Adrenal gland (tissue), 9 donors: ENCODE measurements at regions not wholly inside any gene's neighbourhood (a gene's known extent, or its start where the extent isn't known, plus 50 kb on each side); places are given as distances from the start of the nearest gene placed in this dataset.

Experiments
- DNase-seq, 7 donors: peaks; one replicate each; pipeline ENCODE4 v3.0.0-alpha.2; 2019 to 2020
- H3K27ac ChIP-seq, 5 donors: fragments of 200-600 bp; sonication (generic) in 4 of 5; 1 replicate in 3 of 5; 2 replicates in 2 of 5; pipeline versions ENCODE4 v1.5.1 to v1.8.0; 2016 to 2020; ENCODE audit warnings: mild to moderate bottlenecking in 1 of 5
- H3K27me3 ChIP-seq: fragments of 200-600 bp; 2 replicates; pipeline ENCODE4 v1.8.0; 2021
- H3K36me3 ChIP-seq, 2 donors: fragments of 200-600 bp; replicated peaks in 1 of 2; 1 replicate in 1 of 2; 2 replicates in 1 of 2; pipeline versions ENCODE4 v1.5.1 to v1.8.0; 2018 to 2022
- H3K4me1 ChIP-seq, 2 donors: fragments of 200-600 bp; replicated peaks in 1 of 2; 1 replicate in 1 of 2; 2 replicates in 1 of 2; pipeline versions ENCODE4 v1.5.1 to v1.8.0; 2018 to 2021
- H3K4me3 ChIP-seq, 4 donors: fragments of 200-600 bp; sonication (generic) in 3 of 4; one replicate each; pipeline ENCODE4 v1.5.1; 2016 to 2018
- H3K9me3 ChIP-seq, 3 donors: fragments of 200-600 bp; sonication (generic) in 1 of 3; replicated peaks in 1 of 3; 1 replicate in 2 of 3; 2 replicates in 1 of 3; pipeline versions ENCODE4 v1.5.1 to v1.8.0; 2016 to 2021
- CTCF ChIP-seq, 6 experiments: fragments of 450-650 bp in 4 of 6; fragments of 200-600 bp in 2 of 6; sonication (generic) in 1 of 6; IDR thresholded peaks; 1 replicate in 5 of 6; 2 replicates in 1 of 6; pipeline versions ENCODE4 v1.5.1 to v1.8.0; 2016 to 2021; ENCODE audit warnings: antibody characterized with exemption in 6 of 6, mild to moderate bottlenecking in 2 of 6, moderate library complexity in 1 of 6
- POLR2A ChIP-seq, 2 donors: fragments of 450-650 bp; IDR thresholded peaks; one replicate each; pipeline ENCODE4 v1.6.1; 2017; ENCODE audit warnings: antibody characterized with exemption in 2 of 2, mild to moderate bottlenecking in 2 of 2, moderate library complexity in 1 of 2
- WGBS, 4 donors: extraction: QIAGEN DNeasy Blood & Tissue Kit in 2 of 4; methylation state at CpG; one replicate each; pipeline versions ENCODE4 v1.1.5 to v1.1.7; 2013 to 2017; 5-methylcytosine and 5-hydroxymethylcytosine counted together
- intact Hi-C, 2 donors: fragments of 100-400 bp; cut with DNase I; formaldehyde crosslinking; loops; one replicate each; pipeline versions ENCODE4 v1.14.1 to v1.15.0; 2022 to 2023
- donor health status: healthy with polysubstance abuse.
- donor health status: Bipolar disorder and iron deficiency.
- donor health status: DM: yes; HTN: yes; CAD: no.
- donor health status: DM: no; HTN: no; CAD: no.
- donor health status: DM: no; HTN: no; CAD: no.

GRCh38 chr20:39632757-39633156 is 670.6 kb downstream of the DHX35 start:
- intact Hi-C loops: no loop called here
- Histone ChIP-seq H3K27me3 (no peaks in the 10 kb centered on the region), H3K9me3 (no peaks in the 10 kb centered on the region), H3K36me3 (no peaks in the 10 kb centered on the region), H3K27ac (no peak overlapping the region), H3K4me1 (no peaks in the 10 kb centered on the region), H3K4me3 (no peak overlapping the region)
- DNase-seq: no peak
- TF ChIP-seq POLR2A (IDR thresholded peaks at IDR 0.05): no peak
- no peak for TF ChIP-seq CTCF (IDR thresholded peaks at IDR 0.05)

- H3K27ac ChIP-seq: no peak overlapping the region
- H3K4me3 ChIP-seq: no peak overlapping the region
- no peak for TF ChIP-seq CTCF (IDR thresholded peaks at IDR 0.05)
- TF ChIP-seq POLR2A (IDR thresholded peaks at IDR 0.05): no peak
- H3K9me3 ChIP-seq: no peaks in the 10 kb centered on the region
- intact Hi-C loops: no loop called here
- H3K27me3 ChIP-seq: no peaks in the 10 kb centered on the region
- no peaks in the 10 kb centered on the region for H3K4me1 ChIP-seq
- H3K36me3 ChIP-seq: no peaks in the 10 kb centered on the region
- no peak for DNase-seq
These were observed 670.0 kb downstream of the DHX35 start for GRCh38 chr20:39632176-39632575.

- TF ChIP-seq POLR2A (IDR thresholded peaks at IDR 0.05) (no peak), CTCF (IDR thresholded peaks at IDR 0.05) (no peak)
- no peaks in the 10 kb centered on the region for H3K9me3 ChIP-seq
- H3K36me3 ChIP-seq: no peaks in the 10 kb centered on the region
- no peak overlapping the region for H3K27ac ChIP-seq
- H3K4me3 ChIP-seq: no peak overlapping the region
- no peaks in the 10 kb centered on the region for H3K27me3 ChIP-seq
- H3K4me1 ChIP-seq: no peaks in the 10 kb centered on the region
- DNase-seq: no peak
- intact Hi-C loops: no loop called here
These were observed 669.4 kb downstream of the DHX35 start for GRCh38 chr20:39631557-39631956.

- no peak overlapping the region for H3K27ac ChIP-seq
- 86 to 91% (median 88%) methylated on average over 4 of the region's 4 CpGs for WGBS, 4 donors
- H3K36me3 ChIP-seq: no peaks in the 10 kb centered on the region
- no peaks in the 10 kb centered on the region for H3K4me1 ChIP-seq
- H3K27me3 ChIP-seq: no peaks in the 10 kb centered on the region
- H3K4me3 ChIP-seq: no peak overlapping the region
- H3K9me3 ChIP-seq: no peaks in the 10 kb centered on the region
- TF ChIP-seq CTCF (IDR thresholded peaks at IDR 0.05): no peak
- no peak for TF ChIP-seq POLR2A (IDR thresholded peaks at IDR 0.05)
- DNase-seq: peak in 1 of 7 donors; percentile 60
- intact Hi-C loops: no loop called here
These were observed 668.2 kb downstream of the DHX35 start for GRCh38 chr20:39630215-39630908.
